ENCODE measurements at regions not wholly inside any gene's neighbourhood (a gene's known extent, or its start where the extent isn't known, plus 50 kb on each side); places are given as distances from the start of the nearest gene placed in this dataset.
A peak's percentile ranks its signal among the peaks of the same experiment; 100 is the strongest.
"Not testable (repeated sequence)": the region's sequence is repeated elsewhere in the genome, so short reads cannot be mapped to it uniquely, and the experiment has no call there.

GRCh38 chr5:68657055-68657961 is 436.5 kb upstream of the SLC30A5 start:
- peak; percentile 27 for DNase-seq

- no peak for DNase-seq
Observed at GRCh38 chr5:68658810-68659372, 434.9 kb upstream of the SLC30A5 start.

- no peak for DNase-seq
Observed at GRCh38 chr5:68659881-68660280, 433.9 kb upstream of the SLC30A5 start.

- no peak for DNase-seq
Observed at GRCh38 chr5:68661237-68661636, 432.6 kb upstream of the SLC30A5 start.

GRCh38 chr5:68662804-68663307 is 431.0 kb upstream of the SLC30A5 start:
- no peak for DNase-seq

- DNase-seq, result no peak
Observed at GRCh38 chr5:68669864-68670575, 423.8 kb upstream of the SLC30A5 start.

- DNase-seq, result peak; percentile 54
Observed at GRCh38 chr5:68673106-68673822, 420.6 kb upstream of the SLC30A5 start.

- no peak for DNase-seq
Observed at GRCh38 chr5:68673823-68674180, 420.0 kb upstream of the SLC30A5 start.

GRCh38 chr5:68679041-68679440 is 414.8 kb upstream of the SLC30A5 start:
- DNase-seq, result no peak

- DNase-seq, result no peak
Observed at GRCh38 chr5:68680366-68680765, 413.4 kb upstream of the SLC30A5 start.

- no peak for DNase-seq
Observed at GRCh38 chr5:68681929-68682328, 411.9 kb upstream of the SLC30A5 start.

GRCh38 chr5:68682400-68683160 is 411.2 kb upstream of the SLC30A5 start:
- peak; percentile 45 for DNase-seq

- no peak for DNase-seq
Observed at GRCh38 chr5:68683632-68684036, 410.2 kb upstream of the SLC30A5 start.

- no peak for DNase-seq
Observed at GRCh38 chr5:68685863-68686262, 408.0 kb upstream of the SLC30A5 start.

GRCh38 chr5:68688547-68688946 is 405.3 kb upstream of the SLC30A5 start:
- DNase-seq, result no peak

GRCh38 chr5:68689010-68689409 is 404.8 kb upstream of the SLC30A5 start:
- no peak for DNase-seq

- not testable (repeated sequence) for DNase-seq
Observed at GRCh38 chr5:68691874-68692273, 401.9 kb upstream of the SLC30A5 start.

GRCh38 chr5:68698025-68698940 is 395.5 kb upstream of the SLC30A5 start:
- DNase-seq, result no peak

GRCh38 chr5:68699966-68700365 is 393.8 kb upstream of the SLC30A5 start:
- DNase-seq, result no peak

GRCh38 chr5:68707575-68707974 is 386.2 kb upstream of the SLC30A5 start:
- DNase-seq, result no peak
